ENCODE measurements at regions not wholly inside any gene's neighbourhood (a gene's known extent, or its start where the extent isn't known, plus 50 kb on each side); places are given as distances from the start of the nearest gene placed in this dataset.
"Not testable (repeated sequence)": the region's sequence is repeated elsewhere in the genome, so short reads cannot be mapped to it uniquely, and the experiment has no call there.

DNA sequence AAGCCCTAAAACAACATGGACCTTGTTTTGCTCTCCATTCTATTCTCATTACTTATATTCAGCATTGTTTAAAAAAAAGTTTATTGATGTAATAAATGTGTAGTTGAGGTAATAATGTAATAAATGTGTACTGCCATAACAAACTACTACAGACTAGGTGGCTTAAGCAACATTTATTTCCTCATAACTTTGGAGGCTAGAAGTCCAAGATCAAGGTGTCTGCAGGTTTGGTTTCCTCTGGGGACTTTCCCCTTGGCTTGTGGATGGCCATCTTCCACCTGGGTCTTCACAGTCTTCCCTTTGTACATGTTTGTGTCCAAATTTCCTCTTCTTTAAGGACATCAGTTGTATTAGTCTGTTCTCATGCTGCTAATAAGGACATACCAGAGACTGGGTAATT, 93.1 kb downstream of the LMO4 start:
- peaks cover 10% of the 10 kb centered on the region for H3K4me1 Mint-ChIP-seq
- TF ChIP-seq, protein P1, sequence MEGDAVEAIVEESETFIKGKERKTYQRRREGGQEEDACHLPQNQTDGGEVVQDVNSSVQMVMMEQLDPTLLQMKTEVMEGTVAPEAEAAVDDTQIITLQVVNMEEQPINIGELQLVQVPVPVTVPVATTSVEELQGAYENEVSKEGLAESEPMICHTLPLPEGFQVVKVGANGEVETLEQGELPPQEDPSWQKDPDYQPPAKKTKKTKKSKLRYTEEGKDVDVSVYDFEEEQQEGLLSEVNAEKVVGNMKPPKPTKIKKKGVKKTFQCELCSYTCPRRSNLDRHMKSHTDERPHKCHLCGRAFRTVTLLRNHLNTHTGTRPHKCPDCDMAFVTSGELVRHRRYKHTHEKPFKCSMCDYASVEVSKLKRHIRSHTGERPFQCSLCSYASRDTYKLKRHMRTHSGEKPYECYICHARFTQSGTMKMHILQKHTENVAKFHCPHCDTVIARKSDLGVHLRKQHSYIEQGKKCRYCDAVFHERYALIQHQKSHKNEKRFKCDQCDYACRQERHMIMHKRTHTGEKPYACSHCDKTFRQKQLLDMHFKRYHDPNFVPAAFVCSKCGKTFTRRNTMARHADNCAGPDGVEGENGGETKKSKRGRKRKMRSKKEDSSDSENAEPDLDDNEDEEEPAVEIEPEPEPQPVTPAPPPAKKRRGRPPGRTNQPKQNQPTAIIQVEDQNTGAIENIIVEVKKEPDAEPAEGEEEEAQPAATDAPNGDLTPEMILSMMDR (IDR thresholded peaks at IDR 0.05; ENCODE audit: unreplicated experiment in 3 of 3): no peak
- no peaks in the 10 kb centered on the region for H3K27me3 Mint-ChIP-seq (ENCODE audit: low read depth)
- H3K27ac Mint-ChIP-seq: no peak overlapping the region
- no peaks in the 10 kb centered on the region for H3K36me3 Mint-ChIP-seq (ENCODE audit: low read depth)
- no peak overlapping the region for H3K4me3 Mint-ChIP-seq
- H3K9me3 Mint-ChIP-seq: no peaks in the 10 kb centered on the region

DNA sequence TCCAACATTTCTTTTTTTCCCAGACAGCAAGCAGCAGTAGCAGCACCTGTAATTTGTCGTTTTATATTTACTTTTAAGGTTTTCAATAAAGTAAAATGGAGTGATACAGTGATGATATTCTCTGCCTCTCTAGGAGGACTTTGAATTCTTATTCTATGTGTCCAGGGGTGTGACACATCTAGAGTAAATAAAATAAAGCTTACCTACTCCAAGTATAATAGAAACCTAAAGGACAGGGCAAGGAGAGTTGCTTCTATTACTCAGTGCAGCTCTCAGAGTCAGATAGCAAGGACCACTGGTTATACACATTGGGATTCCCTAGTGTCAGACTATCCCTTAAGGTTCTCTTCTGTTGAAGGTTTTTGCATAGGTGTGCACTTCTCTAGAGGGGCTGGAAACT, 95.9 kb downstream of the LMO4 start:
- H3K27me3 Mint-ChIP-seq (ENCODE audit: low read depth): no peaks in the 10 kb centered on the region
- H3K36me3 Mint-ChIP-seq (ENCODE audit: low read depth): no peaks in the 10 kb centered on the region
- peaks cover 25% of the 10 kb centered on the region for H3K4me1 Mint-ChIP-seq
- no peak overlapping the region for H3K4me3 Mint-ChIP-seq
- no peak overlapping the region for H3K27ac Mint-ChIP-seq
- TF ChIP-seq, protein P1 (IDR thresholded peaks at IDR 0.05; ENCODE audit: unreplicated experiment in 3 of 3): no peak
- H3K9me3 Mint-ChIP-seq: no peaks in the 10 kb centered on the region

DNA sequence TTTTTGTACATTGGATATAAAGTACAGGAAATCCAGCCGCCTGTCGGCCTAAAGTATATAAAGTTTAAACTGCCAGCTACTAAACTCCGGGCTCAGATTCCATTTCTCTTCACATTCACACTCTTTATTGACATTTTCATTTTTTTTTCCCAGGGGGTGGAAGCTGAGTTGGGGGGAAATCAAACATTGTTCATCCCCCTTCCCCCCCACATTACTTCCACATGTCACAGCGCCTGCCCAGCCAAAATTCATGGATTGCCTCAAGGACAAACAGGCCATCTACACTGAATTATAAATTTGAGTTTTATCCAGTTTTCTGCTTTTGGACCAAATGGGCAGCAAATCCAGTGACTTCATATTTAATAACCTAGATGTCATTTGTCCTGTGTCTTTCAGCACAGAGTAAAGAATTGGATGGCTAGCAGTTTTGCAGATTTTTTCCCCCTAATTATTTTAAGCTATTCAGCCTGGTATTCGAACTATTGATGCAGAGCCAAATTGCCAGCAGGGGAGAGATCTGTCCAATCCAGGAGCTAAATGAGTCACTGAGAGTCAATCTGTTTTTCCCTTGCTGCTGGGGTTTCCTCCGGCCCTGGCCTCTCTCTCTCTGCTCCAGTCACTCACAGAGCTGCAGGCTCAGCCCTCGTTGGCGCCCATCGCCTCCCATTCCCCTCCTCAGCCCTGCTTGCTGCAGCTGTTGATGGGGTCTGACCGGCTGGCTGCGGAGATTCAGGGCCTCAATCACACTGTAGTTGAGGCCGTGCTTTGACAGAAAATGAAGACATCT, 98.0 kb downstream of the LMO4 start:
- Mint-ChIP-seq H3K36me3 (ENCODE audit: low read depth) (no peaks in the 10 kb centered on the region), H3K4me1 (peaks cover 25% of the 10 kb centered on the region), H3K27me3 (ENCODE audit: low read depth) (no peaks in the 10 kb centered on the region), H3K4me3 (no peak overlapping the region), H3K27ac (peak overlapping the region in 2 of 3 experiments; percentile 25 to 61), H3K9me3 (no peaks in the 10 kb centered on the region)
- TF ChIP-seq, protein P1 (IDR thresholded peaks at IDR 0.05; ENCODE audit: unreplicated experiment in 3 of 3): no peak

DNA sequence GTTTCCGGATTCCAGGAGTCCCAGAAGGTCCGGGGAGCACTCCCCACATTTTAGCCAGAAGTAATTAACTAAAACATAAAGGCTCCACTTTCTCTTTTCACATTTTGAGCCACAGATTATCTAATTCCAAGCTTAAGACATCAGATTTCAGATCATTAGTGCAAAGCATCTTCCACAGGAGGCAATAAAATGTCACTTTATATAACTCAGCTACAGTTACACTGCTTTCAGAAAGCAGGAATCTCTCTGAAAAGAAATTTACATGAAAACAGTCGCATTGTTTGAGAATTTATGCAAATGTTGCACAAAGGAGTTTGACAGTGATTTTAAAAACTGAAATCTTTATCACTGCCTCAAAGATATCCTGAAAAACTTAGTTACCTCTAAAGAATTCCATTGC, 99.7 kb downstream of the LMO4 start:
- no peak overlapping the region for H3K4me3 Mint-ChIP-seq
- TF ChIP-seq, protein P1 (IDR thresholded peaks at IDR 0.05; ENCODE audit: unreplicated experiment in 3 of 3): no peak
- H3K27me3 Mint-ChIP-seq (ENCODE audit: low read depth): no peaks in the 10 kb centered on the region
- H3K9me3 Mint-ChIP-seq: no peaks in the 10 kb centered on the region
- peaks cover 25% of the 10 kb centered on the region for H3K4me1 Mint-ChIP-seq
- no peaks in the 10 kb centered on the region for H3K36me3 Mint-ChIP-seq (ENCODE audit: low read depth)
- peak overlapping the region in 1 of 3 experiments; percentile 85 for H3K27ac Mint-ChIP-seq

DNA sequence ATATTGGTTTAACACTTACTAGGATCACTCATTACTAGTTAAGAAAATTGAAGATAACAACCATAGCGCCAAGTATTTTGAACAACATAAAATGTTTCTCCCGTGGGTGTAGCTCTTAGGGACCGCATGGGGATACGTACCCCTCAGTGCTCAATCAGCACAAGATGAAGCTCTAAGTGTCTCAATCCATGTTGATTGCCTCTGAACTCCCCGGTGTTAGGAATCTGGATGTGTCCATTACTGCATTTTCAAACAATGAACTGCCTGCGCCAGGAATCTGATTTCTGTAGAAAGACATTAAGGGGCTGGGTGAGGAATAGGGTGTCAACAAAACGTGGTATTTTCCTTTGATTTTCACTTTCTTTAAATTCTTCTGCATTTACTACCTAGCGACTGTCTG, 100.2 kb downstream of the LMO4 start:
- Mint-ChIP-seq H3K36me3 (ENCODE audit: low read depth) (no peaks in the 10 kb centered on the region), H3K9me3 (no peaks in the 10 kb centered on the region), H3K4me1 (peaks cover 25% of the 10 kb centered on the region), H3K27ac (no peak overlapping the region), H3K4me3 (no peak overlapping the region), H3K27me3 (ENCODE audit: low read depth) (no peaks in the 10 kb centered on the region)
- TF ChIP-seq, protein P1 (IDR thresholded peaks at IDR 0.05; ENCODE audit: unreplicated experiment in 3 of 3): no peak

DNA sequence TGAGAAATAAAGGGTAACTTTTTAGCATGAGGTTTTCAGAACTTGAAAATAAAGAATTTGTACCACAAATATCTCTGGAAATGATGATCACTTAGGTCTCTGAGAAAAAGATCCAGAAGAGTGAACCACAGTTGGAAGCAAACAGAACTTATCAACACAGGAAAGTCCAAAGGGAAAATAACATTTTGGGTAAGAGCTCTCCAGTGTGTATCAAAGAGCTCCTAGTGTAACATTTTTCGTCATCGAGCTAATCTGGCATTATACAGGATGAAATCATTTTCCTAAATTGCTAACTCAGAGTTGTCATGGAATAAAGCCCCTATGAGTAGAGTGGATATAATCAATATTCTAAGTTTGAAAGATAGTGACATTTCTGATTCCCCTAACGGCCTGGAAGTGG, 104.0 kb downstream of the LMO4 start:
- H3K27ac Mint-ChIP-seq: no peak overlapping the region
- TF ChIP-seq, protein P1 (IDR thresholded peaks at IDR 0.05; ENCODE audit: unreplicated experiment in 3 of 3): no peak
- no peaks in the 10 kb centered on the region for H3K9me3 Mint-ChIP-seq
- peaks cover 10% of the 10 kb centered on the region for H3K4me1 Mint-ChIP-seq
- H3K36me3 Mint-ChIP-seq (ENCODE audit: low read depth): no peaks in the 10 kb centered on the region
- no peak overlapping the region for H3K4me3 Mint-ChIP-seq
- H3K27me3 Mint-ChIP-seq (ENCODE audit: low read depth): no peaks in the 10 kb centered on the region

DNA sequence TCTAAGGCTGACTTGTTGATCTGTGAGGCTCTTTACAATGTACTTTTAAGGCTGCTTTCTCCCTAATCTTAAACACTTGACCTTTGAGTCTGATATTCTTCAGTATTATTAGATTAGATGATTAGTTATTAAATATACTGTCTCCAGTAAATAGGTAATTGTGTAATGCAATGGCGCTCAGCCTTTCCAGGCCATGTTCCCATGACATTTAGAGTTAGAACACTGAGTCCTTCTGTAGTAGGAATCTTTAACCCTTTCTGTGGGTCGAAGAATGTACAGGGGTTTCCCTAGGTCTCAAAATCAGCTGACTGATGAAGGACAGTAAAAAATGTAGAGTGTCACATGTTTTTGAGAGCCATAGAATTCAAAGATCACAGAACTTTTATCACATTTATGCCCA, 104.4 kb downstream of the LMO4 start:
- not testable (repeated sequence) for H3K9me3 Mint-ChIP-seq; H3K27me3 Mint-ChIP-seq (ENCODE audit: low read depth); H3K27ac Mint-ChIP-seq; H3K4me3 Mint-ChIP-seq; H3K36me3 Mint-ChIP-seq (ENCODE audit: low read depth); H3K4me1 Mint-ChIP-seq

All from nephron (organoid).